ENCODE measurements at regions not wholly inside any gene's neighbourhood (a gene's known extent, or its start where the extent isn't known, plus 50 kb on each side); places are given as distances from the start of the nearest gene placed in this dataset.
"Not testable (repeated sequence)": the region's sequence is repeated elsewhere in the genome, so short reads cannot be mapped to it uniquely, and the experiment has no call there.

DNA sequence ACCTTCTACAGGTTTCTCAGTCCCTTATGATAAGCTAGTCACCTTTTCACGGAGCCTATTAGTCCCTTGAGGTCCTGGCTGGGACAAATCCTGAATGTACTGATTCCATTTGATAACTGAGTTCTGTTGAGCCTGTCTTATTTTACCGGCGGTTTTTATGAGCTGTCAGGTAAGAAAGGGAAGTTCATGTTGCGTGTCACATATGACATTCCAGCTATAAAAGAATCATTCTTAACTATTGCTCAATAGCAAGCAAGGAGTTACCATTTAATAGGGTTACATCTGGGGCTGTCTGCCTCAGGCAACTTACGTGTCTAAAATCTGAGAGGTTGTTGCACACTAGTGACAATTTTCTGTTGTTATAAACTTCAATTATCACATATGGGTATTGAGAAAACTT lies 394.6 kb downstream of the TECRL start:
- no peak for DNase-seq (ENCODE audit: low read depth)

DNA sequence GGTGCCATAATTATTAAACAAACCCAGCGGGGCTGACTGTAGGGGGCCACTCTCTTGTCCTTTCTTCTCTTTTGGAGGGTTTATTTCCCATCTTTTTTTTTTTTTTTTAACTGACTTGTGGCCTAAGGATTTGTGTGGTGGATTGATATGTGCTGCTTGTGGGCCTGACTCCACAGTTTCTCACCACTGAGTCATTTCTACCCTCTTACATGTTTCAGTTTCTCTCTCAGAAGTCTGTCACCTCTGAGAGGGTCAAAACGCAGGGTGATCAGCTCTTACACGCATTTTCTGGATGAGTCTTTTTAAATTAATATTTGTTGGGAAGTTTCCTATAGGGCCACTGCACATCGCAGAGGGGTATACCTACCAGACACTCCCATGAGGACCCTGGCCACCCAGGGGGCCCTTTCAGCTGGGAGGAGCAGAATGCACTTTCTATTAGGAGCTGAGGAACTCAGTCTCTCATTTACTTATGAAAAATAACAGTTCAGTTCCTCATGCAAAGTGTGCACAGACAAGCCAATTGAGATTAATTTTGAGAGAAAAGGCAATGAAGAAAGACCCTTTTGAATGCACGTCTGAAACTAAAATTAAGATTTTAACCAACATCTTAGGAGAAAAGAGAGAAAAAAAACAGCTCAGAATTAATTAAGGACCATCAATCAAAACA lies 407.9 kb downstream of the TECRL start:
- DNase-seq (ENCODE audit: low read depth): no peak

- DNase-seq (ENCODE audit: low read depth): no peak
Observed at GRCh38 chr4:64000241-64000640, 409.0 kb downstream of the TECRL start.

- no peak for DNase-seq (ENCODE audit: low read depth)
Observed at GRCh38 chr4:63986253-63986652, 423.0 kb downstream of the TECRL start.

GRCh38 chr4:63983224-63983623 lies 426.0 kb downstream of the TECRL start:
- DNase-seq (ENCODE audit: low read depth): no peak

DNA sequence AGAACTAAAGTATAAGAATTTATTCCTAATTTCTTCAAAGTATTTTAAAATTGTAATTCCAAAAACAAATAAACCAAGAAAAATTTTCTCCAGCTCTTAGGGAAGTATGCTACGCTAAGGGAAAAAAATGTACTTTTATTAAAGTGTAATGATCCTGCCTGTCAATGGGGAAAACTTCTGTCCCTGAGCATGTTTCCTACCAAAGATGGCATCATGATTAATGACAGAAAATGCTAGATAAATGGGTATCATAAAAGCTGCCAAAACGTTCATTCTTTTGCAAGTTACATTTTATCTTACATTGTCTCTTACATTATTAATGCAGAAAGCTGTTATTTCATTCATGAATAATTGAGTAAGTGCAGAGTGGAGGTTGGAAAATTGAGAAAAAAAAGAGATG lies 443.4 kb downstream of the TECRL start:
- no peak for DNase-seq (ENCODE audit: low read depth)

DNA sequence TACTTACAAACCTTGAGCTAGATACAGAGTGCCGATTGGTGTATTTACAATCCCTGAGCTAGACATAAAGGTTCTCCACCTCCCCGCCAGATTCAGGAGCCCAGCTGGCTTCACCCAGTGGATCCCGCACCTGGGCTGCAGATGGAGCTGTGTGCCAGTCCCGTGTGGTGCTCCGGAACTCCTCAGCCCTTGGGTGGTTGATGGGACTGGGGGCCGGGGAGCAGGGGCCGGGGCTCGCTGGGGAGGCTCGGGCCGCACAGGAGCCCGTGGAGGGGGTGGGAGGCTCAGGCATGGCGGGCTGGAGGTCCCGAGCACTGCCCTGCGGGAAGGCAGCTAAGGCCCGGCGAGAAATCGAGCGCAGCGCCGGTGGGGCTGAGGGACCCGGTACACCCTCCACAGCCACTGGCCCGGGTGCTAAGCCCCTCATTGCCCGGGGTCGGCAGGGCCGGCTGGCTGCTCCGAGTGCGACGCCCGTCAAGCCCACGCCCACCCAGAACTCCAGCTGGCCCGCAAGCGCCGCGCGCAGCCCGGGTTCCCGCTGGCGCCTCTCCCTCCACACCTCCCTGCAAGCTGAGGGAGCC lies 466.5 kb downstream of the TECRL start:
- DNase-seq (ENCODE audit: low read depth): not testable (repeated sequence)

DNA sequence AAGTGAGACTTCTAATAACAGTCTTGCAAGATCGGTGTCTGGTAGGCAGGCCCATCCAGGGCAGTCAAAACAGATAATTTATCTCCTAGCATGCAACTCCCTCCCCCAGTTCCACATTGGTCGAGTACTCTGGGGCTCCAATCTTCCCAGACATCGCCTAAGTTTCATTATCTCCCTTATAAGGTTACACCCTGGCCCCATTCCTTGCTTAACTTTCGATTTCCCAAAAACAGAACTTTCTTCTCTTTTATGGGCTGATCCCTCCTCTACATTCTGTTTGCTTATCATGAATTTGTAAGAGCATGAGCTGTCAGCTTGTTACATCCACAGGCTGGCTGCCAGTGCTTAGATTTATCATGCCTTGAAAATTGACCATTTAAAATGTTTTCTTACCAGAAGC lies 471.3 kb downstream of the TECRL start:
- no peak for DNase-seq (ENCODE audit: low read depth)

DNA sequence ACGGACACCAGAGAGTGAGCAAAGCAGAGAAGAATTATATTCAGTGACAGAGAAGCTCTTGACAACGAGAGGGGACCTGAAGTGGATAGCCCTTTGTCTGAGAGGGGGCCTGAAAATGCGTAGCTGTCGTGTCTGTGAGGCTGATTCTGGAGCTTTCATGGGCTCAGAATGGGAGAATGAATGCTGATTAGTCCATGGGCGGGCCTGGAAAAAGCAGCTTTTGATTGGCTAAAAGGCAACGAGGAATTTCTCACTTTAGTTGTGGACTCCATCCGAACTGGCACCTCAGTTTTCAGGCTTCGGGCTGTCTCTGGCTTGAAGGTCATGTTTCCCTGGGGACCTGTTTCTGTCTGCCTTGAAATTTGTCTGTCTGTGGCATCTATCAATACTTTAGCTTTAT lies 487.1 kb downstream of the TECRL start:
- DNase-seq (ENCODE audit: low read depth): no peak

DNA sequence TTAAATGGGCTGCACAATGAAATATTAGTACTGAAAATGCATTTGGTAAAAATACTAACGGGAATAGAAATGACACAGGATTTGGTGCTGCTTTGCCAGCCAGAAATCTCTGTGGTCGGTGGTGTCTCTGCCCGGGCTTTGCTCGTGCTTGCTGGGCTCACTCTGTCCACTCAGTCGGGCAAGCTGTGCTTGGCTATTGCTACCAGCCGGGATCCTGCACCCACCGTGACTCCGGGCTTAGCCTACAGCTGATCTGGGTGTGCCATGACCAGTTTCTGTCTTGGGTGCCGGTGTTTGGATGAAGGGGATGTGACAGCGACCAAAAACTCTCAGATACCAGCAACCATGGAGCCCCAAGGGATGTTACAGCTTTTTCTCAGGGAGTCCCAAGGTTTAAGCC lies 487.7 kb downstream of the TECRL start:
- DNase-seq (ENCODE audit: low read depth): no peak

- DNase-seq (ENCODE audit: low read depth): no peak
Observed at GRCh38 chr4:63919636-63920365, 489.4 kb downstream of the TECRL start.

- no peak for DNase-seq (ENCODE audit: low read depth)
Observed at GRCh38 chr4:63906660-63907183, 502.5 kb downstream of the TECRL start.

DNA sequence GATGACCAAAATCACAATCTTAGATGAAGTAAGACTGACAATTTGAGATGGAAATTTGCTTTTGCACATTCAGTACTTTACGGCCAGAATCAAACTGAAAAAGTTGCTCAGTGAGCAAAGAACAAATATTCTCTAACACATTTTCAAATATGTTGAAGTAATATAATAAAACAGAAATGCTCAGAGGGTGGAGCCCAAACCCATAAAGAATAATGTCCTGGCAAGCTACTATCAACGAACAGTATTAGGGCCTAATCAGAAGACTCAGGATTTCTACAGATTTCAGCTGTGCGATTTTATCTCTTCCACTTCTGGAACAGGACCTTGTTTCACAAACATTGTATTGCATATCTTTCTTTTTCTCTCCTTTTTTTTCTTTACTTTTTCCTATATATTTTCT lies 505.0 kb downstream of the TECRL start:
- no peak for DNase-seq (ENCODE audit: low read depth)

- DNase-seq (ENCODE audit: low read depth): no peak
Observed at GRCh38 chr4:63901304-63901703, 507.9 kb downstream of the TECRL start.

DNA sequence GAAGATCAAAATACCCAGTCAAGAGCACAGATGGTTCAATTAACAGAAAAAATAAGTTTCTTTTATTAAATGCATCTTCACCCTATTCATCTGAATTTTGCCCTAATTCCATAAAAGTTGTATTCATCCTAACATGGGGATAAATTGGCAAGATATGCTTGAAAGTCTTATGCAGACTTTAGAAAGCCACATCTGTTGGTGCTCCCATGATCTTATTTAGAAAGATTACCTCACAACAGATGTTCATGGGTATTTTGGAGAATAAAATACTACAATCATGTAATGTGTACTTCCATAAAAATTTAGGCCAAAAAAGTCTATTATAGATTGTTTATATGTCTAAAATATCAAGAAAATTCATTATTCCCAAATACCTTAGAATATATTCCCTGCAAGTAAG lies 510.3 kb downstream of the TECRL start:
- no peak for DNase-seq (ENCODE audit: low read depth)

GRCh38 chr4:63894161-63894560 lies 515.1 kb downstream of the TECRL start:
- DNase-seq (ENCODE audit: low read depth): no peak

DNA sequence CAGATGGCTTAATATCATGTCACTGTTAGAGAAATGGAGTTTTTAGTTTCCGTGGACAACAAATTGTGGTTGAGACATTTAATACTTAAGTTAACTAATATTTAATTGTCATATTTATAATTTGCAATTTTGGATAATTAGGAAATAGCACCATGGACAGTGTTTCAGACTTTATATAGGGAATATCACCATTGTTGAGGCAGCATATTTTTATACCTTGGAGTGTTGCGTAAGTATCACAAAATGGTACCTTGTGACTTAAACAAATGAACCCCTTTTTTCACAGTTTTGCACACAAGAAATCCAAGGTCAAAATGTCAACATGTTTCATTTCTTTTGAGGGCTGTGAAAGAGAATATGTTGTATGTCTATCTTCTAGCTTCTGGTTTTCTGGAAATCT lies 539.9 kb downstream of the TECRL start:
- no peak for DNase-seq (ENCODE audit: low read depth)

GRCh38 chr4:63851496-63851895 lies 557.8 kb downstream of the TECRL start:
- DNase-seq (ENCODE audit: low read depth): no peak

DNA sequence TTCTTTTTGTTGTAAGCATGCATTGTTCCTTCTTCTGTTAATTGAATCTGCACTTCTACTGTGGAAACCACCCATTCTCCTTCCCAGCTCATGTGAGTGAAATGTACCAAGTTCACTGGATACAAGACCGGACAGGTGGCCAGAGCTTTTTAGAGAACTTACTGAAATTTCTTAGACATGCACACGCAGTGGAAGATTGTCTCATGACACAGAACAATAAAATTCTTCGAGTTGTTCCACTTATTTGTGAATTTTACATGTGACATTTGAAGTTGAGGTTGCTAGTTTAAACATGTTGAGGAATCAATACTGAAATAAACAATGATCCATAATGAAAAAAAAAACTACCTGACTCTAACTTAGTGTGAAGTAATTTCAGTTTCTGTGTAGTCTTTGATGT lies 568.0 kb downstream of the TECRL start:
- no peak for DNase-seq (ENCODE audit: low read depth)

- no peak for DNase-seq (ENCODE audit: low read depth)
Observed at GRCh38 chr4:63831590-63832155, 577.6 kb downstream of the TECRL start.

DNA sequence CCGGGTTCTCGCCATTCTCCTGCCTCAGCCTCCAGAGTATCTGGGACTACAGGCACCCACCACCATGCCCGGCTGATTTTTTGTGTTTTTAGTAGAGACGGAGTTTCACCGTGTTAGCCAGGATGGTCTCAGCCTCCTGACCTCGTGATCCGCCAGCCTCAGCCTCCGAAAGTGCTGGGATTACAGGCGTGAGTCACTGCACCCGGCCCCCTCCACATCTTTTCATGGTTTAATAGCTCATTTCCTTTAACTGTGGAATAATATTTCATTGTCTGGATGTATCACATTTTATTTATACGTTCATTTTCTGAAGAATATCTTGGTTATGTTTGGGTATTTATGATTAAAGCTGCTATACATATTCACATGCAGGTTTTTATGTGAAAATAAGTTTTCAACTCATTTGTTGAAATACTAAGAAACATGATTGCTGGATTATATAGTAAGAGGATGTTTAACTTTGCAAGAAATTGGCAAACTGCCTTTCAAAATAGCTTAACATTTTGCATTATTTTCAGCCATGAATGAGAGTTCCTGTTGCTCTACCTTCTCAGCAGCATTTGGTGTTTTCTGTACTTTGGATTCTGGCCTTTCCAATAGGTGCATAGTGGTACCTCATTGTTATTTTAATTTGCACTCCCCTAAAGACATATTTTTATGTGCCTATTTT lies 591.9 kb downstream of the TECRL start:
- DNase-seq (ENCODE audit: low read depth): no peak

DNA sequence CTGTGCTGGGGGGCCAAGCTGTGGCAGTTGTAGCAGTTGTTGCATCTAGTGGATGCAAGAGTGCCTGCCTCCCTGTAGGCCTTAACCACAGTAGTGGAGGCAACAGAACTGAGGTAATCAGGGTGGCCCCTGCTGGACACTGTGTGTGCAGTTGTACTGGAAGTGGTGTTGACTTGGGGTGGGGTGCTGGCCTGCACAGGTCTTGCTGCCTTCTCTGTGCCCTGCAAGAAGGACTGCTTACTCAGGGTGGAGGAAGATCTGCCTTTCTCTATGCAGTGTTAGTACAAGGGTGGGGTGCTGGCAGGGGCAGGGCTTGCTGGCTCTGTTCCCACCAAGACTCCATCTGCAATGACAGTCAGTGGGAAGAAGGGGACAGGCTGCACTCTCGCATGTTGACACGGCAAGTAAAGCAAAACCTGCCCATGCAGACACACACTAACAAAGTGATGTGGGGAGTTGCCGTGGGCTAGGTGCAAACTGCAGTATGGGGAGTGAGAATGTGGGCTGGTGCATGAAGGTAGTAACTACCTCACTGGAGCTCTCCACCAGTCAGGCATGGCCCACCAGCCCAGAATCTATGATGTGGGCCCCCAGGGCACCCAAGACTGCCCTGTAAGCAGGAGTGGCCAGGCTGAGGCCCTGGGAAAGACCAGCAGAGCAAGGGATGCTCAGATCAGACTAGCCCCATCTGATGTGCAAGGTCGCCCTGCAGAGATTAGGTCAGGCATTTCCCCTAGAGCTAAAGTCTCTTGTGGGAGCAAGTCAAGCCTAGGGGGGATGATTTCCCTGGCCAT lies 594.9 kb downstream of the TECRL start:
- DNase-seq (ENCODE audit: low read depth): no peak
